HEK293 (cell line): ENCODE measurements at regions not wholly inside any gene's neighbourhood (a gene's known extent, or its start where the extent isn't known, plus 50 kb on each side); places are given as distances from the start of the nearest gene placed in this dataset.

Source experiments
- CTCF ChIA-PET: fragments of 350-600 bp; formaldehyde crosslinking; extraction: SDS; loops from one replicate; lab custom pipeline; 2021; ENCODE audit warnings: antibody characterized with exemption; lab: Yijun Ruan, JAX
- POLR2A ChIA-PET: fragments of 300-600 bp; formaldehyde crosslinking; extraction: SDS; loops from one replicate; lab custom pipeline; 2020; ENCODE audit warnings: antibody characterized with exemption, inconsistent platforms; lab: Yijun Ruan, JAX
- H3K27ac ChIP-seq: fragments of 200-500 bp; sonication (Bioruptor generic); 2 replicates; pipeline ENCODE4 v1.5.1; 2014; ENCODE audit warnings: low read depth, low read length, control low read depth, inconsistent platforms; ENCODE audit errors: extremely low read depth
- H3K36me3 ChIP-seq, 2 experiments: fragments of 200-500 bp in 1 of 2; sonication (Bioruptor generic) in 1 of 2; 1 replicate in 1 of 2; 2 replicates in 1 of 2; pipeline ENCODE4 v1.5.1; 2014 to 2017; ENCODE audit warnings: inconsistent platforms in 2 of 2, low read length in 2 of 2; ENCODE audit not compliant: control insufficient read depth in 2 of 2, insufficient read depth in 1 of 2
- H3K4me1 ChIP-seq: fragments of 200-500 bp; sonication (Bioruptor generic); 2 replicates; pipeline ENCODE4 v1.5.1; 2014; ENCODE audit warnings: mild to moderate bottlenecking, low read length, inconsistent platforms; ENCODE audit not compliant: control insufficient read depth, insufficient read depth
- H3K4me3 ChIP-seq: 2 replicates; pipeline ENCODE4 v1.5.1; 2011; ENCODE audit warnings: low read depth, mild to moderate bottlenecking, control low read depth, low read length, moderate library complexity
- H3K9me3 ChIP-seq: fragments of 200-500 bp; sonication (Bioruptor generic); 2 replicates; pipeline ENCODE4 v1.5.1; 2014; ENCODE audit warnings: low read depth, low read length, inconsistent platforms; ENCODE audit not compliant: control insufficient read depth, insufficient read depth
- BCL6B ChIP-seq: fragments of 450-650 bp; formaldehyde crosslinking; IDR thresholded peaks from 2 replicates; pipeline ENCODE4 v1.5.1; 2017; ENCODE audit warnings: missing biosample characterization, missing genetic modification characterization
- HIC1 ChIP-seq: fragments of 450-650 bp; formaldehyde crosslinking; IDR thresholded peaks from 2 replicates; pipeline ENCODE4 v1.5.1; 2016; ENCODE audit warnings: missing biosample characterization, missing genetic modification characterization
- HOXA7 ChIP-seq: sonication (generic); formaldehyde crosslinking; IDR thresholded peaks from 2 replicates; pipeline ENCODE4 v1.8.1; 2022; ENCODE audit warnings: missing genetic modification reagents, borderline replicate concordance
- HOXD13 ChIP-seq: sonication (generic); formaldehyde crosslinking; IDR thresholded peaks from 2 replicates; pipeline ENCODE4 v1.8.0; 2022; ENCODE audit warnings: missing genetic modification reagents, borderline replicate concordance
- IKZF3 ChIP-seq: fragments of 450-650 bp; IDR thresholded peaks from 2 replicates; pipeline ENCODE4 v1.5.0; 2018; ENCODE audit warnings: missing biosample characterization, mild to moderate bottlenecking, missing genetic modification characterization, moderate library complexity
- KLF10 ChIP-seq: fragments of 450-650 bp; IDR thresholded peaks from 2 replicates; pipeline ENCODE4 v1.5.1; 2018; ENCODE audit warnings: missing biosample characterization, mild to moderate bottlenecking, missing genetic modification characterization
- MEIS1 ChIP-seq: sonication (generic); formaldehyde crosslinking; IDR thresholded peaks from 2 replicates; pipeline ENCODE4 v1.8.1; 2022; ENCODE audit warnings: missing genetic modification reagents, mild to moderate bottlenecking, borderline replicate concordance
- MZF1 ChIP-seq: fragments of 450-650 bp; formaldehyde crosslinking; IDR thresholded peaks from 2 replicates; pipeline ENCODE4 v1.5.1; 2017; ENCODE audit warnings: missing biosample characterization, missing genetic modification characterization, borderline replicate concordance
- PRDM1 ChIP-seq: fragments of 450-650 bp; formaldehyde crosslinking; IDR thresholded peaks from 2 replicates; pipeline ENCODE4; 2016; ENCODE audit warnings: missing biosample characterization, missing genetic modification characterization
- RBAK ChIP-seq: fragments of 450-650 bp; formaldehyde crosslinking; IDR thresholded peaks from 2 replicates; pipeline ENCODE4 v1.5.1; 2016; ENCODE audit warnings: missing biosample characterization, missing genetic modification characterization
- SCRT2 ChIP-seq: fragments of 450-650 bp; formaldehyde crosslinking; IDR thresholded peaks from 2 replicates; pipeline ENCODE4 v1.5.1; 2016; ENCODE audit warnings: missing biosample characterization, missing genetic modification characterization
- SETDB1 ChIP-seq: IDR thresholded peaks from one replicate; pipeline ENCODE4 v1.6.1; 2017; ENCODE audit warnings: mild to moderate bottlenecking, low read length, moderate library complexity, mixed read lengths; ENCODE audit not compliant: insufficient read length
- ZBTB17 ChIP-seq: fragments of 450-650 bp; formaldehyde crosslinking; IDR thresholded peaks from 2 replicates; pipeline ENCODE4 v1.5.1; 2016; ENCODE audit warnings: missing biosample characterization, missing genetic modification characterization
- ZBTB21 ChIP-seq: fragments of 450-650 bp; formaldehyde crosslinking; IDR thresholded peaks from 2 replicates; pipeline ENCODE4 v1.5.1; 2017; ENCODE audit warnings: missing biosample characterization, missing genetic modification characterization
- ZEB2 ChIP-seq: fragments of 450-650 bp; formaldehyde crosslinking; IDR thresholded peaks from 2 replicates; pipeline ENCODE4 v1.5.1; 2016; ENCODE audit warnings: missing biosample characterization, missing genetic modification characterization
- ZFP41 ChIP-seq: fragments of 450-650 bp; formaldehyde crosslinking; IDR thresholded peaks from 2 replicates; pipeline ENCODE4 v1.5.1; 2016; ENCODE audit warnings: missing biosample characterization, missing genetic modification characterization, borderline replicate concordance
- ZNF114 ChIP-seq: fragments of 450-650 bp; formaldehyde crosslinking; IDR thresholded peaks from 2 replicates; pipeline ENCODE4 v1.5.0; 2017; ENCODE audit warnings: missing biosample characterization, missing genetic modification characterization
- ZNF132 ChIP-seq: fragments of 450-650 bp; formaldehyde crosslinking; IDR thresholded peaks from 2 replicates; pipeline ENCODE4 v1.5.1; 2017; ENCODE audit warnings: missing biosample characterization, missing genetic modification characterization, borderline replicate concordance
- ZNF16 ChIP-seq: fragments of 450-650 bp; formaldehyde crosslinking; IDR thresholded peaks from 2 replicates; pipeline ENCODE4 v1.5.1; 2016; ENCODE audit warnings: low read depth, missing biosample characterization, missing genetic modification characterization
- ZNF211 ChIP-seq: fragments of 450-650 bp; formaldehyde crosslinking; IDR thresholded peaks from 2 replicates; pipeline ENCODE4 v1.5.1; 2016; ENCODE audit warnings: low read depth, missing biosample characterization, missing genetic modification characterization
- ZNF223 ChIP-seq: fragments of 450-650 bp; formaldehyde crosslinking; IDR thresholded peaks from 2 replicates; pipeline ENCODE4 v1.5.1; 2016; ENCODE audit warnings: missing biosample characterization, missing genetic modification characterization
- ZNF248 ChIP-seq: fragments of 450-650 bp; formaldehyde crosslinking; IDR thresholded peaks from 2 replicates; pipeline ENCODE4 v1.5.1; 2017; ENCODE audit warnings: missing biosample characterization, missing genetic modification characterization
- ZNF416 ChIP-seq: fragments of 450-650 bp; formaldehyde crosslinking; IDR thresholded peaks from 2 replicates; pipeline ENCODE4 v1.5.1; 2016; ENCODE audit warnings: missing biosample characterization, missing genetic modification characterization
- ZNF473 ChIP-seq: fragments of 450-650 bp; formaldehyde crosslinking; IDR thresholded peaks from 2 replicates; pipeline ENCODE4 v1.5.1; 2017; ENCODE audit warnings: missing biosample characterization, missing genetic modification characterization
- ZNF501 ChIP-seq: fragments of 450-650 bp; formaldehyde crosslinking; IDR thresholded peaks from 2 replicates; pipeline ENCODE4 v1.5.1; 2016; ENCODE audit warnings: missing biosample characterization, missing genetic modification characterization
- ZNF610 ChIP-seq: fragments of 450-650 bp; formaldehyde crosslinking; IDR thresholded peaks from 2 replicates; pipeline ENCODE4 v1.5.1; 2016; ENCODE audit warnings: missing biosample characterization, missing genetic modification characterization, borderline replicate concordance
- ZNF658 ChIP-seq: fragments of 450-650 bp; formaldehyde crosslinking; IDR thresholded peaks from 2 replicates; pipeline ENCODE4; 2016; ENCODE audit warnings: missing biosample characterization, missing genetic modification characterization
- ZNF843 ChIP-seq: fragments of 450-650 bp; formaldehyde crosslinking; IDR thresholded peaks from 2 replicates; pipeline ENCODE4 v1.5.1; 2016; ENCODE audit warnings: missing biosample characterization, missing genetic modification characterization

GRCh38 chr5:113721171-113721570 lies 207.7 kb downstream of the YTHDC2 start:
- CTCF ChIA-PET: no interaction called here
- Histone ChIP-seq H3K27ac (no peak overlapping the region), H3K36me3 (no peaks in the 10 kb centered on the region), H3K9me3 (no peaks in the 10 kb centered on the region), H3K4me1 (no peaks in the 10 kb centered on the region), H3K4me3 (no peak overlapping the region)
- no peak for TF ChIP-seq ZNF223 (tag by site-specific recombination)
- no peak for TF ChIP-seq SCRT2 (tag by site-specific recombination)
- TF ChIP-seq HIC1 (tag by site-specific recombination): no peak
- no peak for TF ChIP-seq MEIS1 (CRISPR knock-in tag)
- TF ChIP-seq ZNF501 (tag by site-specific recombination): no peak
- no peak for TF ChIP-seq ZFP41 (tag by site-specific recombination)
- TF ChIP-seq HOXA7 (CRISPR knock-in tag): no peak
- TF ChIP-seq ZNF658 (tag by site-specific recombination): no peak
- no peak for TF ChIP-seq ZNF416
- TF ChIP-seq ZNF132 (tag by site-specific recombination): no peak
- TF ChIP-seq IKZF3 (tag by site-specific recombination): no peak
- POLR2A ChIA-PET: no interaction called here

- POLR2A ChIA-PET: no interaction called here
- no peaks in the 10 kb centered on the region for H3K9me3 ChIP-seq
- no peak overlapping the region for H3K4me3 ChIP-seq
- H3K36me3 ChIP-seq: no peaks in the 10 kb centered on the region
- H3K27ac ChIP-seq: no peak overlapping the region
- no peaks in the 10 kb centered on the region for H3K4me1 ChIP-seq
- CTCF ChIA-PET: no interaction called here
- TF ChIP-seq BCL6B: no peak
- TF ChIP-seq ZBTB17 (tag by site-specific recombination): no peak
- no peak for TF ChIP-seq ZEB2
- no peak for TF ChIP-seq KLF10 (tag by site-specific recombination)
- TF ChIP-seq ZNF610 (tag by site-specific recombination): no peak
- TF ChIP-seq HOXD13 (CRISPR knock-in tag): no peak
- TF ChIP-seq ZNF658 (tag by site-specific recombination): no peak
- TF ChIP-seq PRDM1 (tag by site-specific recombination): no peak
- TF ChIP-seq SETDB1: no peak
- no peak for TF ChIP-seq ZNF16
- TF ChIP-seq ZBTB21 (tag by site-specific recombination): no peak
- no peak for TF ChIP-seq MZF1 (tag by site-specific recombination)
- TF ChIP-seq RBAK (tag by site-specific recombination): no peak
- no peak for TF ChIP-seq ZNF114 (tag by site-specific recombination)
- no peak for TF ChIP-seq ZNF473
- TF ChIP-seq ZNF248 (tag by site-specific recombination): no peak
- TF ChIP-seq ZNF843: no peak
- TF ChIP-seq ZNF211 (tag by site-specific recombination): no peak
These were observed 209.5 kb downstream of the YTHDC2 start for GRCh38 chr5:113723021-113723420.
